ENCODE measurements at regions not wholly inside any gene's neighbourhood (a gene's known extent, or its start where the extent isn't known, plus 50 kb on each side); places are given as distances from the start of the nearest gene placed in this dataset.
A peak's percentile ranks its signal among the peaks of the same experiment; 100 is the strongest.

GRCh38 chr12:118813778-118814357 is 167.5 kb upstream of the SRRM4 start:
- H3K79me1 ChIP-seq (ENCODE audit: low read depth, low read length), result no peaks in the 10 kb centered on the region
- H2BK15ac ChIP-seq (ENCODE audit: low read length), result no peak overlapping the region
- H4K8ac ChIP-seq (ENCODE audit: extremely low read depth, insufficient read depth, low read length), result no peak overlapping the region
- H3K79me2 ChIP-seq (ENCODE audit: control insufficient read depth in 1 of 2, insufficient read depth in 2 of 2, low read length in 2 of 2), result no peaks in the 10 kb centered on the region
- H2BK120ac ChIP-seq (replicated peaks; ENCODE audit: low read depth, low read length), result no peak overlapping the region
- no peak overlapping the region for H3K18ac ChIP-seq (ENCODE audit: extremely low read depth, low read length)
- H3K4me2 ChIP-seq (ENCODE audit: insufficient read depth in 1 of 2, low read depth in 2 of 2, low read length in 2 of 2), result peak overlapping the region; percentile 53 to 59; a peak in 3 of 4 replicates
- H2AFZ ChIP-seq (ENCODE audit: low read length), result no peak overlapping the region
- no peak overlapping the region for H3K27ac ChIP-seq (ENCODE audit: low read depth, low read length)
- no peak overlapping the region for H3K56ac ChIP-seq (replicated peaks; ENCODE audit: insufficient read length, low read depth, low read length)
- DNase-seq (ENCODE audit: low read depth in 1 of 2, low spot score in 2 of 2) (no peak), FAIRE-seq (peak; percentile 71)
- H2BK5ac ChIP-seq (ENCODE audit: low read depth, low read length), result no peak overlapping the region; the same call in 1 of the 2 replicates
- no peaks in the 10 kb centered on the region for H3K23me2 ChIP-seq (ENCODE audit: low read depth, low read length)
- POLR2A ChIA-PET (ENCODE audit: partially characterized antibody), result interaction anchor here (0.9 kb wide), 1 partner anchor 382 kb away, joined by 3 read pairs; no protein-coding TSS in a partner anchor
- H2BK12ac ChIP-seq (ENCODE audit: low read depth, low read length), result 0 out of 2 replicates have a peak overlapping the region, but pooled peaks have one; percentile 56
- H3K27me3 ChIP-seq (replicated peaks in 1 of 4; ENCODE audit: control insufficient read depth in 3 of 4, extremely low read depth in 1 of 4, insufficient read depth in 3 of 4, low read length in 3 of 4), result no peaks in the 10 kb centered on the region
- no peak overlapping the region for H4K5ac ChIP-seq (ENCODE audit: insufficient read length, low read depth, low read length)
- no peak overlapping the region for H2BK20ac ChIP-seq (ENCODE audit: low read length)
- TF ChIP-seq YY1 (IDR thresholded peaks at IDR 0.05; ENCODE audit: low read depth, low read length), result no peak
- TF ChIP-seq RFX5 (IDR thresholded peaks at IDR 0.05; ENCODE audit: borderline replicate concordance, low read depth, low read length), result no peak
- TF ChIP-seq CBX8 (IDR thresholded peaks at IDR 0.05; ENCODE audit: borderline replicate concordance, low read depth, low read length), result no peak
- TF ChIP-seq EP300 (IDR thresholded peaks at IDR 0.05; ENCODE audit: borderline replicate concordance in 1 of 2, low read depth in 2 of 2, low read length in 2 of 2), result no peak
- no peak for TF ChIP-seq CHD1 (IDR thresholded peaks at IDR 0.05; ENCODE audit: low read depth, low read length)
- TF ChIP-seq HDAC2 (IDR thresholded peaks at IDR 0.05; ENCODE audit: borderline replicate concordance in 1 of 2, low read depth in 2 of 2, low read length in 2 of 2), result 0 out of 4 replicates have a peak, but pooled peaks of 1 of the 2 experiments have one; percentile 26
- no peak for TF ChIP-seq POLR2A (IDR thresholded peaks at IDR 0.05; ENCODE audit: control extremely low read depth in 1 of 2, low read depth in 2 of 2, low read length in 2 of 2)
- TF ChIP-seq CBX5 (IDR thresholded peaks at IDR 0.05; ENCODE audit: low read depth, low read length), result no peak
- WGBS, 2 experiments (ENCODE audit: extremely low coverage in 1 of 2, insufficient coverage in 1 of 2, insufficient read length in 1 of 2, insufficient replicate concordance in 2 of 2, low coverage in 1 of 2, low lambda C conversion rate in 2 of 2, missing lambda C conversion rate in 1 of 2), result 16% methylated on average over 6 of the region's 6 CpGs; no CpG with 5 or more reads in 1 of the 2 experiments
- H3K36me3 ChIP-seq (ENCODE audit: control insufficient read depth in 2 of 4, insufficient read depth in 4 of 4, low read length in 3 of 4), result no peaks in the 10 kb centered on the region
- no peaks in the 10 kb centered on the region; a peak in 1 of 4 replicates for H3K9me3 ChIP-seq (ENCODE audit: insufficient read depth in 2 of 2, low read depth in 1 of 2, low read length in 1 of 2)
- no peaks in the 10 kb centered on the region for H4K20me1 ChIP-seq (replicated peaks in 1 of 2; ENCODE audit: control insufficient read depth in 1 of 2, insufficient read depth in 2 of 2, low read length in 2 of 2)
- no peak overlapping the region for H3K23ac ChIP-seq (ENCODE audit: insufficient read length)
- CTCF ChIA-PET (ENCODE audit: partially characterized antibody), result interaction anchor here (0.9 to 1.2 kb wide), 4 partner anchors 15 to 378 kb away, joined by 3 to 4 read pairs (median 4); no protein-coding TSS in a partner anchor
- H3K4me3 ChIP-seq (ENCODE audit: extremely low read depth in 1 of 4, insufficient read depth in 2 of 4, low read depth in 3 of 4, low read length in 4 of 4), result peak overlapping the region in 1 of 4 experiments; percentile 19; a peak in 2 of 8 replicates
- H4K91ac ChIP-seq (replicated peaks; ENCODE audit: insufficient read length, low read length), result no peak overlapping the region
- H3K4me1 ChIP-seq (replicated peaks in 1 of 4; ENCODE audit: control insufficient read depth in 3 of 4, insufficient read depth in 4 of 4, low read length in 3 of 4), result peaks cover 0 to 10% (median 2%) of the 10 kb centered on the region in 4 experiments; a peak in 4 of 7 replicates
- H3K14ac ChIP-seq (ENCODE audit: insufficient read length), result no peak overlapping the region
- H3K4ac ChIP-seq (replicated peaks; ENCODE audit: insufficient read length, low read depth, low read length), result no peak overlapping the region
- no peak overlapping the region for H3K9ac ChIP-seq (replicated peaks in 1 of 4; ENCODE audit: extremely low read depth in 1 of 4, low read depth in 3 of 4, low read length in 3 of 4)
- H2AK5ac ChIP-seq (ENCODE audit: low read depth, low read length), result no peak overlapping the region
